MCF 10A (cell line): ENCODE measurements at regions not wholly inside any gene's neighbourhood (a gene's known extent, or its start where the extent isn't known, plus 50 kb on each side); places are given as distances from the start of the nearest gene placed in this dataset.

ENCODE experiments used
- BruUV-seq: library from RNA; stranded (reverse); fragments of 400-500 nt; replicated peaks from 2 replicates; lab custom pipeline; 2021; lab: Mats Ljungman, UMichigan
- CTCF ChIA-PET: fragments of 300-600 bp; sonication (Branson Sonifier 250); formaldehyde crosslinking; extraction: SDS; loops from one replicate; lab custom pipeline; 2021; ENCODE audit warnings: antibody characterized with exemption, inconsistent platforms; lab: Yijun Ruan, JAX
- POLR2A ChIA-PET: fragments of 300-600, 350-650 bp; sonication (Branson Sonifier 250); formaldehyde crosslinking; extraction: SDS; loops from one replicate; lab custom pipeline; 2020; ENCODE audit warnings: antibody characterized with exemption, inconsistent platforms; lab: Yijun Ruan, JAX
- DNase-seq: peaks from one replicate; pipeline ENCODE4 v3.0.0-alpha.2; 2018; ENCODE audit not compliant: unreplicated experiment
- H3K27ac Mint-ChIP-seq: one replicate; pipeline ENCODE4 v1.8.0; 2022; ENCODE audit warnings: mild to moderate bottlenecking, low read depth, mixed read lengths; ENCODE audit not compliant: unreplicated experiment
- H3K27me3 Mint-ChIP-seq: one replicate; pipeline ENCODE4 v1.8.0; 2022; ENCODE audit warnings: mixed read lengths; ENCODE audit not compliant: insufficient read depth, unreplicated experiment
- H3K36me3 Mint-ChIP-seq: one replicate; pipeline ENCODE4 v1.8.0; 2022; ENCODE audit warnings: mild to moderate bottlenecking, moderate library complexity, mixed read lengths; ENCODE audit not compliant: insufficient read depth, unreplicated experiment
- H3K4me1 Mint-ChIP-seq: one replicate; pipeline ENCODE4 v1.8.0; 2022; ENCODE audit warnings: mixed read lengths; ENCODE audit not compliant: insufficient read depth, unreplicated experiment
- H3K4me3 Mint-ChIP-seq: one replicate; pipeline ENCODE4 v1.8.0; 2022; ENCODE audit warnings: mild to moderate bottlenecking, moderate library complexity, mixed read lengths; ENCODE audit not compliant: unreplicated experiment
- H3K9me3 Mint-ChIP-seq: one replicate; pipeline ENCODE4 v1.8.0; 2022; ENCODE audit warnings: mixed read lengths; ENCODE audit not compliant: unreplicated experiment
- CTCF ChIP-seq: fragments of 200-600 bp; IDR thresholded peaks from one replicate; pipeline ENCODE4 v1.8.0; 2022; ENCODE audit warnings: antibody characterized with exemption, mild to moderate bottlenecking; ENCODE audit not compliant: unreplicated experiment
- intact Hi-C: fragments of 100-400 bp; cut with micrococcal nuclease; formaldehyde crosslinking; loops from 2 replicates; pipeline ENCODE4 v1.14.1; 2022

GRCh38 chr5:68115584-68115983 is 100.0 kb upstream of the PIK3R1 start:
- Mint-ChIP-seq H3K4me3 (no peak overlapping the region), H3K27me3 (no peaks in the 10 kb centered on the region), H3K27ac (no peak overlapping the region), H3K4me1 (peaks cover 11% of the 10 kb centered on the region), H3K36me3 (no peaks in the 10 kb centered on the region), H3K9me3 (no peaks in the 10 kb centered on the region)
- ChIA-PET POLR2A (no interaction called here), CTCF (no interaction called here)
- no peak for DNase-seq
- no peak for TF ChIP-seq CTCF
- no TSS peak for BruUV-seq
- intact Hi-C loops = no loop called here

DNA sequence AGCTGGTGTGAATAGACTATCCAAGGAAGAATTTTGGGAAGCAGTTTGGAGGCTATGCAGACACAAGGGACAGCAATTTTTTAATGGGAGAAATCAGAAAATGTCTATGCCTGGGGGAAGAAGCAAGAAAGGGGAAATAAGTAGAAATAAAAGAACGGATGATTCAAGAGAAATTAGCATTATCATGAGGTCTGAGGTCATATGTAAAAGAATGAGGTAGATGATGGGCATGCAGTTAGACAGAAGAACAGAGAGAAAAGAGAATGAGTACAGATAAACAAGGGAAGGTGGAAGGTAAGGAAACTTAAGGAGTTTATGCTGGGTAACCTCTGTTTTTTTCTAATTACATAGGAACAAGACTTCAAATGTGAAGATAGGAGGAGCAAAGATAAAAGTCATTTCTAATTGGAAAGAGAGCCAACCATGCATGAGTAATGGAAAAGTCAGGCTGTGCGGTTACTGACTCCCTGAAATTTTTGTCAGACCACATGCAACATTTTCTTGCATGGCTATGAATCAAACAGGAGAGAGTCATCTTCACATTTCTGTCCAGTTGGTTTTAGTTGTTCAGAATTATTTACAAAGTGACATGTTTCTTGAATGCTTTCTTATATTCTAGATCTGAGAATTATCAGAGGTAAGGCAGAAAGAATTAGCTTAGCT is 101.0 kb upstream of the PIK3R1 start:
- no peak for TF ChIP-seq CTCF
- intact Hi-C loops = no loop called here
- Mint-ChIP-seq H3K27ac (no peak overlapping the region), H3K4me3 (no peak overlapping the region), H3K36me3 (no peaks in the 10 kb centered on the region), H3K4me1 (peaks cover 11% of the 10 kb centered on the region), H3K27me3 (no peaks in the 10 kb centered on the region), H3K9me3 (no peaks in the 10 kb centered on the region)
- ChIA-PET CTCF (no interaction called here), POLR2A (no interaction called here)
- no TSS peak for BruUV-seq
- DNase-seq = peak; percentile 46

- Mint-ChIP-seq H3K36me3 (no peaks in the 10 kb centered on the region), H3K4me3 (no peak overlapping the region), H3K4me1 (peaks cover 11% of the 10 kb centered on the region), H3K27ac (no peak overlapping the region), H3K9me3 (no peaks in the 10 kb centered on the region), H3K27me3 (no peaks in the 10 kb centered on the region)
- TF ChIP-seq CTCF = no peak
- ChIA-PET CTCF (interaction anchor here (0.6 kb wide), 1 partner anchor 14 kb away, joined by 3 read pairs; no protein-coding TSS in a partner anchor), POLR2A (interaction anchor here (0.6 kb wide), 2 partner anchors 55 to 83 kb away, joined by 3 read pairs; no protein-coding TSS in a partner anchor)
- intact Hi-C loops = no loop called here
- DNase-seq = no peak
- BruUV-seq = no TSS peak
These were observed 102.9 kb upstream of the PIK3R1 start for GRCh38 chr5:68112658-68113057.

DNA sequence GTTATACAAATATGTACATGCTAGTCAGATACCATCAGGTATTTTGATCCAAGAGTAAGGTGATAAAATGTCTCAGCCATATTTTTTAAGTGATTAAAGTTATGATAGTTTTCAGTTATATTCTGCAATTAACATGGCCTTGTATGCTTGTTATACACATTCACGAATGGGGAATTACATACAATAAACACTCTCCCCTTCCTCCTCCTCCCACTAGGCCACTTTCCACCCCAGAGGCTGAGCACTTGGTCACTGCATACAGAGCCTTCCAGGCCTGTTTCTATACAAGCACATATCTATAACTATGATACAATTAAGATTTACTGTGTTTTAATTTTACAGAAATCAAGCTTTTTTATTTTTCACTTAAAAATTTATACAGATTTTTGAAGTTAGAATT is 104.7 kb upstream of the PIK3R1 start:
- no peak overlapping the region for H3K4me3 Mint-ChIP-seq
- no peak overlapping the region for H3K27ac Mint-ChIP-seq
- no peaks in the 10 kb centered on the region for H3K9me3 Mint-ChIP-seq
- no peak for DNase-seq
- BruUV-seq = no TSS peak
- H3K4me1 Mint-ChIP-seq = peaks cover 11% of the 10 kb centered on the region
- intact Hi-C loops = no loop called here
- no peaks in the 10 kb centered on the region for H3K36me3 Mint-ChIP-seq
- no peak for TF ChIP-seq CTCF
- ChIA-PET POLR2A (no interaction called here), CTCF (no interaction called here)
- H3K27me3 Mint-ChIP-seq = no peaks in the 10 kb centered on the region
